ENCODE measurements at regions not wholly inside any gene's neighbourhood (a gene's known extent, or its start where the extent isn't known, plus 50 kb on each side); places are given as distances from the start of the nearest gene placed in this dataset.

GRCh38 chr15:89393056-89393455, 58.4 kb upstream of the POLG start:
- H3K4me3 ChIP-seq (ENCODE audit: low read length), result no peak overlapping the region
- no peak for TF ChIP-seq ZNF274 (IDR thresholded peaks at IDR 0.05; ENCODE audit: low read depth, low read length)

GRCh38 chr15:89391685-89392257, 57.1 kb upstream of the POLG start:
- no peak overlapping the region for H3K4me3 ChIP-seq (ENCODE audit: low read length)
- no peak for TF ChIP-seq ZNF274 (IDR thresholded peaks at IDR 0.05; ENCODE audit: low read depth, low read length)

GRCh38 chr15:89389841-89390603, 55.4 kb upstream of the POLG start:
- TF ChIP-seq ZNF274 (IDR thresholded peaks at IDR 0.05; ENCODE audit: low read depth, low read length), result no peak
- no peak overlapping the region for H3K4me3 ChIP-seq (ENCODE audit: low read length)

- no peak for TF ChIP-seq ZNF274 (IDR thresholded peaks at IDR 0.05; ENCODE audit: low read depth, low read length)
- no peak overlapping the region for H3K4me3 ChIP-seq (ENCODE audit: low read length)
Measured at GRCh38 chr15:89387140-89387903, 52.7 kb upstream of the POLG start.

- TF ChIP-seq ZNF274 (IDR thresholded peaks at IDR 0.05; ENCODE audit: low read depth, low read length), result no peak
Measured at GRCh38 chr15:89385596-89386331, 51.1 kb upstream of the POLG start.

More at GRCh38 chr15:89385596-89386331, 51.1 kb upstream of the POLG start:
- H3K4me3 ChIP-seq (ENCODE audit: low read length), result no peak overlapping the region
